Daoy (cell line): ENCODE measurements at regions not wholly inside any gene's neighbourhood (a gene's known extent, or its start where the extent isn't known, plus 50 kb on each side); places are given as distances from the start of the nearest gene placed in this dataset.
"Not testable (repeated sequence)": the region's sequence is repeated elsewhere in the genome, so short reads cannot be mapped to it uniquely, and the experiment has no call there.

Experiments
- DNase-seq: peaks from one replicate; pipeline ENCODE4 v3.0.0-alpha.2; 2015; ENCODE audit warnings: low read depth

DNA sequence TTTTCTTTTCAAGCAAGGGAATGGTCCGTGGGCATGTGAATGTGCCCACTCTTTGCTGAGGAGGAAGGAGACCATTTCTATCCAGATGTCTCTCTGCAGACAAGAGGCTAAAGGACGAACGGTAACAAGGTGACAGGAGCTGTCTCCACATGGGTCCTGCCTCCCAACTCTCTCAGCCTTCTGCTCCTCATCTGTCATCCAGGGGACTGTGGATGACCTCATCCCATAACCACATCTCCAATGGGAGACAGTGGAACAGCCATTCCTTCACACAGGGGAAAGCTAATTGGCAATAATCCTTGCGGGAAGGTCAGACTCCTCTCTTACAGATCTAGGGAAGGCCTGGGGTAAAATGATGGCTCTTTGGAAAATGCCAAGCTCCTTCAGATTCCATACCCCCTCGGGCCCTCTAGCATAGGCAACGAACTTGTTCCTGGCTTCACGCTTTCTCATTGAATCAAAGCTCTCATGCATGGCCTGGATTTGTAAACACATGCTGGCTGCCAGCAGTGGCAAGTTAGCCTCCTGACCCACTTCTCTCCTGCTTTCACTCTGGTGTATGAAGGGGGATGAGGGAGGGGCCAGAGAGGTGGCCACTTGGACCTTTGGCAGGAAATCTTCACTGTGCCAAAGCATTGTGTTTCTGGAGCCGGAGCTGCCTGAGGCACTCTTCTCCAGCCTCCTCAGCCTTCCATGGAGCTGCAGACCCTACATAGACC, 65.8 kb upstream of the IKBKE start:
- DNase-seq, result not testable (repeated sequence)

DNA sequence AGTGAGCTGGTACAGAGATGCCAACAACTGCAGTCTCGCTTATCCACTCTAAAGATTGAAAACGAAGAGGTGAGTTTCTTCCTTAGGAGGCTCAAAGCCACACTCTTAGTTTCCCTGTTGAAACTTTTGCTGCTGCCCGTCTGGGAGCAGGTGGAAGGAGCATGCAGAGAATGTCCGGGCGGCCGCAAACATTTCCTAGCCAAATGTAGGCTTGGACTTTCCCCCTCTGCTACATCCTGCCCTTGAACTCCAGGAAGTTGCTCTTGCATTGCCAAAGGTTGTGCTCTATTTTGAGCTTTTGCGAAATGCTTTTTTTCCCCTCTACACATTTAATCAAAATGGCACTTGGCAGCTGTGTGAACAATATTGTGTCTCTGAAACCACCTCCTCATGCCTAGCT, 65.0 kb upstream of the IKBKE start:
- DNase-seq, result not testable (repeated sequence)

GRCh38 chr1:206408371-206409288, 61.6 kb upstream of the IKBKE start:
- not testable (repeated sequence) for DNase-seq

GRCh38 chr1:206411321-206411720, 59.0 kb upstream of the IKBKE start:
- no peak for DNase-seq

GRCh38 chr1:206415942-206416341, 54.3 kb upstream of the IKBKE start:
- no peak for DNase-seq

DNA sequence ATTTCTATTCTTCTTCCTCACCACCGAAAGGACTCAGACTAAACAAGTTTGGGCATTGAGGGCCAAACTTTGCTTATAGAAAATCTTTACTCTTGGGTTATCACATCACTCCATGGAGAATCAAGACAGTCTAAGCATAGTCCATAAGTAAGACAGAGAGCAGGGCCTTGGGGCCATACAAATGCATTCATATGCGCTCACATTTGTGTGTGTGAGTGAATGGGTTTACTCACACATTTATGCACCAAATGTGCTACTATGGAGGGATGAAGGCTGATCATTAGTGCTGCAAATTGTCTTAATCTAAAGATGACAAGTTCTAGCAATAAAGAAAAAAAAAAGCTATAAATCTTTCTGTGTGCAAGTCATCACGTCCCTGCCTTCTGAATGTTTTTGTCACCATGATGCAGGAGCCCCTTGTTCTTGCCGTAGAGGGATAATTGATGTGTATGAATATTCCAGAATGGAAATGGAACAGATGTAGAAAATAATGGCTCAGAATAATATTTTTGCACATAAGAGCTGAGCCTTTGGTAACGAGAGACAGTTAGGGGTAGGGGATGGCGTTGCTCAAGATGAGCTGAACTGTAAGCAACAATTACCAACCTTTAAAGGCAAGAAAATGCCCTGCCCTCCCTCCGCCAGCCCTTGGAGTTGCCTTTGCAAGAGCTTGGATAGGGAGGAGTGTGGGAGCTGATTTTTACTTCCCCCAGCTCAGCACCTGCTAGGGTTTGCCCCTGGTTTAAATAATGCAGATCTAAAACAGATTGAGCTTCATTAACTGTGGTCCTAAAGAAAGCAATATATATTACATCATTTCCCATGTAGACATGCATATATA, 52.3 kb upstream of the IKBKE start:
- no peak for DNase-seq

GRCh38 chr1:206419250-206419649, 51.0 kb upstream of the IKBKE start:
- no peak for DNase-seq

DNA sequence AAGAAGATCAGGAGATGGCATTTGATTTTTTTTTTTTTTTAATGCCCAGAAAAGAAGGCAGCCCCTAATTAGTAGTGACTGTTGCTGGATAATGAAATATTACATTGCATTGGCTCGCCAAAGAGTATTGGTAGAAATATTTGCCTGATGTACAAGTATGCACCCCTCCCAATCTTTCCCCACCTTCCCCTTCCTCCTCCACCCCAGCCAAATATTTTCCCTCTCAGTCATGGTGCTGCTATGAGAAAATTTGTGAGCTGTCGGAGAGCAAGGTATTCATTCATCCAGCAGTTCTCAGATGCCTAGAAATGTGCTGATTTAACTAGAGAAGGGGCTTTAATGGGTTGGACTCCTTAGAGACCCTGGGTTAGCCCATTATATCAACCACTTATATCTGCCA, 50.5 kb upstream of the IKBKE start:
- no peak for DNase-seq

GRCh38 chr1:206420471-206420870, 49.8 kb upstream of the IKBKE start:
- DNase-seq, result no peak
